OCI-LY7 (cell line): ENCODE measurements at regions not wholly inside any gene's neighbourhood (a gene's known extent, or its start where the extent isn't known, plus 50 kb on each side); places are given as distances from the start of the nearest gene placed in this dataset.

Experiments used
- EZH2phosphoT487 ChIP-seq: fragments of 200-600 bp; sonication (generic); IDR thresholded peaks from 2 replicates; pipeline ENCODE4 v1.6.1; 2018; ENCODE audit warnings: low read depth, borderline replicate concordance, mild to moderate bottlenecking, mixed run types, antibody characterized with exemption, low read length, moderate library complexity, mixed read lengths
- TF ChIP-seq, protein P1 (sequence below): fragments of 200-600 bp; sonication (generic); conservative IDR thresholded peaks from 2 replicates; pipeline ENCODE4 v1.5.1; 2014; ENCODE audit warnings: mild to moderate bottlenecking, antibody characterized with exemption, low read length, moderate library complexity, mixed read lengths

DNA sequence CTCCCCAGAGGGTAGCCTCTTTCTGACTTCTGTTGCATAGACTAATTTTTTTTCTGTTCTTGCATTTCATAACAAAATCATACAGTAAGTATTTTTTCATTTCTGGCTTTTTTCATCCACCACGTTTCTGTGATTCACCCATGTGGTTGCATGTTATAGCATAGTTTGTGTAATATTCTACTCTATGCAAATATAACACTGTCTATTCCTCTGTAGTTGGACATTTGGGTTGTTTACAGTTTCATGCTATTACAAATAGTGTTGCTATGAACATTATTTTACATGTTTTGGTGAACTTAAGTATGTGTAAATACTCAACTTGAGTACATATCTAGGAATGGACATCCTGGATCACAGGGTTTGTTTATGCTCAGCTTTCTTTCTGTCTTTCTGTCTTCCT, 187.2 kb upstream of the KCNG1 start:
- TF ChIP-seq, protein P1, sequence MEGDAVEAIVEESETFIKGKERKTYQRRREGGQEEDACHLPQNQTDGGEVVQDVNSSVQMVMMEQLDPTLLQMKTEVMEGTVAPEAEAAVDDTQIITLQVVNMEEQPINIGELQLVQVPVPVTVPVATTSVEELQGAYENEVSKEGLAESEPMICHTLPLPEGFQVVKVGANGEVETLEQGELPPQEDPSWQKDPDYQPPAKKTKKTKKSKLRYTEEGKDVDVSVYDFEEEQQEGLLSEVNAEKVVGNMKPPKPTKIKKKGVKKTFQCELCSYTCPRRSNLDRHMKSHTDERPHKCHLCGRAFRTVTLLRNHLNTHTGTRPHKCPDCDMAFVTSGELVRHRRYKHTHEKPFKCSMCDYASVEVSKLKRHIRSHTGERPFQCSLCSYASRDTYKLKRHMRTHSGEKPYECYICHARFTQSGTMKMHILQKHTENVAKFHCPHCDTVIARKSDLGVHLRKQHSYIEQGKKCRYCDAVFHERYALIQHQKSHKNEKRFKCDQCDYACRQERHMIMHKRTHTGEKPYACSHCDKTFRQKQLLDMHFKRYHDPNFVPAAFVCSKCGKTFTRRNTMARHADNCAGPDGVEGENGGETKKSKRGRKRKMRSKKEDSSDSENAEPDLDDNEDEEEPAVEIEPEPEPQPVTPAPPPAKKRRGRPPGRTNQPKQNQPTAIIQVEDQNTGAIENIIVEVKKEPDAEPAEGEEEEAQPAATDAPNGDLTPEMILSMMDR: no peak
- no peak for TF ChIP-seq EZH2phosphoT487
